ENCODE measurements at regions not wholly inside any gene's neighbourhood (a gene's known extent, or its start where the extent isn't known, plus 50 kb on each side); places are given as distances from the start of the nearest gene placed in this dataset.
"Not testable (repeated sequence)": the region's sequence is repeated elsewhere in the genome, so short reads cannot be mapped to it uniquely, and the experiment has no call there.

GRCh38 chr5:120923026-120923425 is 458.9 kb downstream of the PRR16 start:
- Histone ChIP-seq H3K36me3 (ENCODE audit: control insufficient read depth, insufficient read depth, low read length, severe bottlenecking) (no peaks in the 10 kb centered on the region), H3K9me3 (ENCODE audit: control insufficient read depth, low read length) (no peaks in the 10 kb centered on the region), H3K4me3 (ENCODE audit: low read length) (no peak overlapping the region), H3K27me3 (replicated peaks; ENCODE audit: control insufficient read depth, insufficient read depth, low read length) (no peaks in the 10 kb centered on the region), H3K4me1 (ENCODE audit: control insufficient read depth, insufficient read depth, low read length) (no peaks in the 10 kb centered on the region), H3K9ac (ENCODE audit: low read length) (no peak overlapping the region)
- DNase-seq (ENCODE audit: low read depth) = no peak

- H3K4me3 ChIP-seq (ENCODE audit: low read length) = no peak overlapping the region
- H3K9ac ChIP-seq (ENCODE audit: low read length) = no peak overlapping the region
- DNase-seq (ENCODE audit: low read depth) = no peak
- no peaks in the 10 kb centered on the region for H3K36me3 ChIP-seq (ENCODE audit: control insufficient read depth, insufficient read depth, low read length, severe bottlenecking)
- no peaks in the 10 kb centered on the region for H3K9me3 ChIP-seq (ENCODE audit: control insufficient read depth, low read length)
- no peaks in the 10 kb centered on the region for H3K4me1 ChIP-seq (ENCODE audit: control insufficient read depth, insufficient read depth, low read length)
- no peaks in the 10 kb centered on the region for H3K27me3 ChIP-seq (replicated peaks; ENCODE audit: control insufficient read depth, insufficient read depth, low read length)
Measured at GRCh38 chr5:120926471-120926870, 462.4 kb downstream of the PRR16 start.

GRCh38 chr5:120927950-120928530 is 463.9 kb downstream of the PRR16 start:
- no peaks in the 10 kb centered on the region for H3K4me1 ChIP-seq (ENCODE audit: control insufficient read depth, insufficient read depth, low read length)
- H3K4me3 ChIP-seq (ENCODE audit: low read length) = no peak overlapping the region
- H3K9me3 ChIP-seq (ENCODE audit: control insufficient read depth, low read length) = no peaks in the 10 kb centered on the region
- H3K9ac ChIP-seq (ENCODE audit: low read length) = no peak overlapping the region
- DNase-seq (ENCODE audit: low read depth) = no peak
- H3K36me3 ChIP-seq (ENCODE audit: control insufficient read depth, insufficient read depth, low read length, severe bottlenecking) = no peaks in the 10 kb centered on the region
- no peaks in the 10 kb centered on the region for H3K27me3 ChIP-seq (replicated peaks; ENCODE audit: control insufficient read depth, insufficient read depth, low read length)

- Histone ChIP-seq H3K36me3 (ENCODE audit: control insufficient read depth, insufficient read depth, low read length, severe bottlenecking) (no peaks in the 10 kb centered on the region), H3K9ac (ENCODE audit: low read length) (no peak overlapping the region), H3K27me3 (replicated peaks; ENCODE audit: control insufficient read depth, insufficient read depth, low read length) (no peaks in the 10 kb centered on the region), H3K4me1 (ENCODE audit: control insufficient read depth, insufficient read depth, low read length) (no peaks in the 10 kb centered on the region), H3K9me3 (ENCODE audit: control insufficient read depth, low read length) (no peaks in the 10 kb centered on the region), H3K4me3 (ENCODE audit: low read length) (no peak overlapping the region)
- DNase-seq (ENCODE audit: low read depth) = no peak
Measured at GRCh38 chr5:120932480-120932879, 468.4 kb downstream of the PRR16 start.

- no peaks in the 10 kb centered on the region for H3K9me3 ChIP-seq (ENCODE audit: control insufficient read depth, low read length)
- no peaks in the 10 kb centered on the region for H3K4me1 ChIP-seq (ENCODE audit: control insufficient read depth, insufficient read depth, low read length)
- no peaks in the 10 kb centered on the region for H3K36me3 ChIP-seq (ENCODE audit: control insufficient read depth, insufficient read depth, low read length, severe bottlenecking)
- no peak overlapping the region for H3K9ac ChIP-seq (ENCODE audit: low read length)
- no peak for DNase-seq (ENCODE audit: low read depth)
- H3K4me3 ChIP-seq (ENCODE audit: low read length) = no peak overlapping the region
- H3K27me3 ChIP-seq (replicated peaks; ENCODE audit: control insufficient read depth, insufficient read depth, low read length) = no peaks in the 10 kb centered on the region
Measured at GRCh38 chr5:120934031-120934430, 469.9 kb downstream of the PRR16 start.

GRCh38 chr5:120936652-120937051 is 472.6 kb downstream of the PRR16 start:
- H3K36me3 ChIP-seq (ENCODE audit: control insufficient read depth, insufficient read depth, low read length, severe bottlenecking) = no peaks in the 10 kb centered on the region
- no peaks in the 10 kb centered on the region for H3K4me1 ChIP-seq (ENCODE audit: control insufficient read depth, insufficient read depth, low read length)
- H3K9ac ChIP-seq (ENCODE audit: low read length) = no peak overlapping the region
- no peaks in the 10 kb centered on the region for H3K9me3 ChIP-seq (ENCODE audit: control insufficient read depth, low read length)
- DNase-seq (ENCODE audit: low read depth) = no peak
- no peaks in the 10 kb centered on the region for H3K27me3 ChIP-seq (replicated peaks; ENCODE audit: control insufficient read depth, insufficient read depth, low read length)
- no peak overlapping the region for H3K4me3 ChIP-seq (ENCODE audit: low read length)

GRCh38 chr5:120938604-120939003 is 474.5 kb downstream of the PRR16 start:
- DNase-seq (ENCODE audit: low read depth) = no peak
- H3K36me3 ChIP-seq (ENCODE audit: control insufficient read depth, insufficient read depth, low read length, severe bottlenecking) = no peaks in the 10 kb centered on the region
- H3K9ac ChIP-seq (ENCODE audit: low read length) = no peak overlapping the region
- no peaks in the 10 kb centered on the region for H3K4me1 ChIP-seq (ENCODE audit: control insufficient read depth, insufficient read depth, low read length)
- no peaks in the 10 kb centered on the region for H3K9me3 ChIP-seq (ENCODE audit: control insufficient read depth, low read length)
- H3K27me3 ChIP-seq (replicated peaks; ENCODE audit: control insufficient read depth, insufficient read depth, low read length) = no peaks in the 10 kb centered on the region
- H3K4me3 ChIP-seq (ENCODE audit: low read length) = no peak overlapping the region

GRCh38 chr5:120942596-120943350 is 478.7 kb downstream of the PRR16 start:
- Histone ChIP-seq H3K4me3 (ENCODE audit: low read length) (no peak overlapping the region), H3K27me3 (replicated peaks; ENCODE audit: control insufficient read depth, insufficient read depth, low read length) (no peaks in the 10 kb centered on the region), H3K9me3 (ENCODE audit: control insufficient read depth, low read length) (no peaks in the 10 kb centered on the region), H3K36me3 (ENCODE audit: control insufficient read depth, insufficient read depth, low read length, severe bottlenecking) (no peaks in the 10 kb centered on the region), H3K4me1 (ENCODE audit: control insufficient read depth, insufficient read depth, low read length) (no peaks in the 10 kb centered on the region), H3K9ac (ENCODE audit: low read length) (no peak overlapping the region)
- peak; percentile 78 for DNase-seq (ENCODE audit: low read depth)

- not testable (repeated sequence) for H3K9ac ChIP-seq (ENCODE audit: low read length); H3K4me3 ChIP-seq (ENCODE audit: low read length); DNase-seq (ENCODE audit: low read depth); H3K4me1 ChIP-seq (ENCODE audit: control insufficient read depth, insufficient read depth, low read length); H3K36me3 ChIP-seq (ENCODE audit: control insufficient read depth, insufficient read depth, low read length, severe bottlenecking); H3K27me3 ChIP-seq (replicated peaks; ENCODE audit: control insufficient read depth, insufficient read depth, low read length)
- H3K9me3 ChIP-seq (ENCODE audit: control insufficient read depth, low read length) = peaks cover 23% of the 10 kb centered on the region
Measured at GRCh38 chr5:120949596-120949995, 485.5 kb downstream of the PRR16 start.

- H3K27me3 ChIP-seq (replicated peaks; ENCODE audit: control insufficient read depth, insufficient read depth, low read length); DNase-seq (ENCODE audit: low read depth); H3K4me1 ChIP-seq (ENCODE audit: control insufficient read depth, insufficient read depth, low read length); H3K9ac ChIP-seq (ENCODE audit: low read length); H3K4me3 ChIP-seq (ENCODE audit: low read length); H3K36me3 ChIP-seq (ENCODE audit: control insufficient read depth, insufficient read depth, low read length, severe bottlenecking): not testable (repeated sequence)
- H3K9me3 ChIP-seq (ENCODE audit: control insufficient read depth, low read length) = peaks cover 23% of the 10 kb centered on the region
Measured at GRCh38 chr5:120953445-120953844, 489.3 kb downstream of the PRR16 start.

- Histone ChIP-seq H3K4me1 (ENCODE audit: control insufficient read depth, insufficient read depth, low read length) (no peaks in the 10 kb centered on the region), H3K4me3 (ENCODE audit: low read length) (no peak overlapping the region), H3K27me3 (replicated peaks; ENCODE audit: control insufficient read depth, insufficient read depth, low read length) (no peaks in the 10 kb centered on the region), H3K9me3 (ENCODE audit: control insufficient read depth, low read length) (peaks cover 23% of the 10 kb centered on the region), H3K36me3 (ENCODE audit: control insufficient read depth, insufficient read depth, low read length, severe bottlenecking) (no peaks in the 10 kb centered on the region), H3K9ac (ENCODE audit: low read length) (no peak overlapping the region)
- DNase-seq (ENCODE audit: low read depth) = no peak
Measured at GRCh38 chr5:120954255-120954654, 490.2 kb downstream of the PRR16 start.

GRCh38 chr5:120955795-120956194 is 491.7 kb downstream of the PRR16 start:
- Histone ChIP-seq H3K4me3 (ENCODE audit: low read length) (no peak overlapping the region), H3K4me1 (ENCODE audit: control insufficient read depth, insufficient read depth, low read length) (no peaks in the 10 kb centered on the region), H3K36me3 (ENCODE audit: control insufficient read depth, insufficient read depth, low read length, severe bottlenecking) (no peaks in the 10 kb centered on the region), H3K9ac (ENCODE audit: low read length) (no peak overlapping the region), H3K9me3 (ENCODE audit: control insufficient read depth, low read length) (peaks cover 23% of the 10 kb centered on the region), H3K27me3 (replicated peaks; ENCODE audit: control insufficient read depth, insufficient read depth, low read length) (no peaks in the 10 kb centered on the region)
- no peak for DNase-seq (ENCODE audit: low read depth)
